Astrocyte (in vitro differentiated cells and primary cell): ENCODE measurements at regions not wholly inside any gene's neighbourhood (a gene's known extent, or its start where the extent isn't known, plus 50 kb on each side); places are given as distances from the start of the nearest gene placed in this dataset.
"Not testable (repeated sequence)": the region's sequence is repeated elsewhere in the genome, so short reads cannot be mapped to it uniquely, and the experiment has no call there.

Source experiments
- DNase-seq: peaks from one replicate; pipeline ENCODE4 v3.0.0-alpha.2; 2010; ENCODE audit warnings: low read depth
- FAIRE-seq: peaks from 2 replicates; lab custom pipeline; 2011; peaks lifted over from hg19 to GRCh38; lab: Jason Lieb, UNC
- H2AFZ ChIP-seq: 2 replicates; pipeline ENCODE4 v1.6.0; 2012; ENCODE audit warnings: low read depth, low read length, inconsistent platforms
- H3K27ac ChIP-seq: 2 replicates; pipeline ENCODE4 v1.5.1; 2011; ENCODE audit warnings: low read depth, low read length, inconsistent platforms
- H3K27me3 ChIP-seq: 2 replicates; pipeline ENCODE4 v1.6.0; 2011; ENCODE audit warnings: low read length, inconsistent platforms; ENCODE audit not compliant: insufficient read depth
- H3K36me3 ChIP-seq: 2 replicates; pipeline ENCODE4 v1.5.1; 2011; ENCODE audit warnings: low read length, inconsistent platforms; ENCODE audit not compliant: insufficient read depth
- H3K4me1 ChIP-seq: 2 replicates; pipeline ENCODE4 v1.5.1; 2011; ENCODE audit warnings: low read length, inconsistent platforms; ENCODE audit not compliant: insufficient read depth
- H3K4me2 ChIP-seq: 2 replicates; pipeline ENCODE4 v1.6.0; 2012; ENCODE audit warnings: low read length, inconsistent platforms
- H3K4me3 ChIP-seq: 2 replicates; pipeline ENCODE4 v1.5.1; 2011; ENCODE audit warnings: low read depth, mild to moderate bottlenecking, low read length, inconsistent platforms; ENCODE audit not compliant: insufficient read depth
- H3K79me2 ChIP-seq: 2 replicates; pipeline ENCODE4 v1.6.0; 2012; ENCODE audit warnings: mild to moderate bottlenecking, low read length, inconsistent platforms; ENCODE audit not compliant: insufficient read depth
- H3K9ac ChIP-seq: 2 replicates; pipeline ENCODE4 v1.6.0; 2012; ENCODE audit warnings: mild to moderate bottlenecking, low read length, inconsistent platforms
- H3K9me3 ChIP-seq: 2 replicates; pipeline ENCODE4 v1.5.1; 2012; ENCODE audit warnings: low read depth, mild to moderate bottlenecking, low read length, inconsistent platforms; ENCODE audit not compliant: insufficient read depth
- H4K20me1 ChIP-seq: 2 replicates; pipeline ENCODE4 v1.6.0; 2012; ENCODE audit warnings: low read length, inconsistent platforms; ENCODE audit not compliant: insufficient read depth
- H3K27ac Mint-ChIP-seq: one replicate; pipeline ENCODE4 v1.8.0; 2021; ENCODE audit warnings: mild to moderate bottlenecking, mixed read lengths; ENCODE audit not compliant: unreplicated experiment
- H3K27me3 Mint-ChIP-seq: one replicate; pipeline ENCODE4 v1.8.0; 2021; ENCODE audit warnings: low read depth, mixed read lengths; ENCODE audit not compliant: unreplicated experiment
- H3K36me3 Mint-ChIP-seq: one replicate; pipeline ENCODE4 v1.8.0; 2021; ENCODE audit warnings: low read depth, mixed read lengths; ENCODE audit not compliant: unreplicated experiment
- H3K4me1 Mint-ChIP-seq: one replicate; pipeline ENCODE4 v1.8.0; 2021; ENCODE audit warnings: low read depth, mixed read lengths; ENCODE audit not compliant: unreplicated experiment
- H3K4me3 Mint-ChIP-seq: one replicate; pipeline ENCODE4 v1.8.0; 2021; ENCODE audit warnings: mild to moderate bottlenecking, moderate library complexity, mixed read lengths; ENCODE audit not compliant: unreplicated experiment
- H3K9me3 Mint-ChIP-seq: one replicate; pipeline ENCODE4 v1.8.0; 2021; ENCODE audit warnings: mild to moderate bottlenecking, mixed read lengths; ENCODE audit not compliant: unreplicated experiment
- CTCF ChIP-seq: IDR thresholded peaks from 2 replicates; pipeline ENCODE4 v1.5.1; 2011; ENCODE audit warnings: low read depth, mild to moderate bottlenecking, inconsistent platforms, low read length, moderate library complexity; ENCODE audit not compliant: insufficient read depth
- EZH2 ChIP-seq: IDR thresholded peaks from 2 replicates; pipeline ENCODE4 v1.6.1; 2012; ENCODE audit warnings: mild to moderate bottlenecking, low read length, inconsistent platforms; ENCODE audit not compliant: insufficient read depth

GRCh38 chr3:67064105-67064504 lies 66.0 kb downstream of the KBTBD8 start:
- Histone ChIP-seq H3K79me2 (no peaks in the 10 kb centered on the region), H3K36me3 (no peaks in the 10 kb centered on the region), H3K9ac (no peak overlapping the region), H2AFZ (no peak overlapping the region), H3K4me1 (no peaks in the 10 kb centered on the region), H3K4me3 (no peak overlapping the region), H4K20me1 (no peaks in the 10 kb centered on the region), H3K9me3 (no peaks in the 10 kb centered on the region), H3K27ac (no peak overlapping the region), H3K4me2 (no peak overlapping the region), H3K27me3 (no peaks in the 10 kb centered on the region)
- peak; percentile 20 for DNase-seq
- no peaks in the 10 kb centered on the region for H3K36me3 Mint-ChIP-seq
- peaks cover 5% of the 10 kb centered on the region for H3K9me3 Mint-ChIP-seq
- no peak overlapping the region for H3K4me3 Mint-ChIP-seq
- H3K27me3 Mint-ChIP-seq: no peaks in the 10 kb centered on the region
- no peak for FAIRE-seq
- no peaks in the 10 kb centered on the region for H3K4me1 Mint-ChIP-seq
- no peak overlapping the region for H3K27ac Mint-ChIP-seq
- no peak for TF ChIP-seq CTCF
- TF ChIP-seq EZH2: no peak

GRCh38 chr3:67067251-67067650 lies 69.1 kb downstream of the KBTBD8 start:
- FAIRE-seq: no peak
- no peaks in the 10 kb centered on the region for H3K36me3 Mint-ChIP-seq
- no peak overlapping the region for H3K4me3 Mint-ChIP-seq
- TF ChIP-seq CTCF (no peak), EZH2 (no peak)
- Histone ChIP-seq H3K9me3 (no peaks in the 10 kb centered on the region), H3K79me2 (no peaks in the 10 kb centered on the region), H4K20me1 (no peaks in the 10 kb centered on the region), H3K4me2 (no peak overlapping the region), H3K27ac (no peak overlapping the region), H3K4me3 (no peak overlapping the region), H3K27me3 (no peaks in the 10 kb centered on the region), H3K36me3 (no peaks in the 10 kb centered on the region), H3K9ac (no peak overlapping the region), H2AFZ (no peak overlapping the region), H3K4me1 (no peaks in the 10 kb centered on the region)
- no peaks in the 10 kb centered on the region for H3K27me3 Mint-ChIP-seq
- no peak for DNase-seq
- no peaks in the 10 kb centered on the region for H3K9me3 Mint-ChIP-seq
- H3K27ac Mint-ChIP-seq: no peak overlapping the region
- H3K4me1 Mint-ChIP-seq: no peaks in the 10 kb centered on the region

GRCh38 chr3:67072640-67073039 lies 74.5 kb downstream of the KBTBD8 start:
- not testable (repeated sequence) for H3K4me2 ChIP-seq, H3K36me3 Mint-ChIP-seq, H3K4me1 Mint-ChIP-seq, DNase-seq, H4K20me1 ChIP-seq, H3K79me2 ChIP-seq, H3K36me3 ChIP-seq, H3K27me3 Mint-ChIP-seq, H3K4me1 ChIP-seq, H2AFZ ChIP-seq, H3K27ac Mint-ChIP-seq, FAIRE-seq, H3K4me3 ChIP-seq, H3K9ac ChIP-seq, H3K4me3 Mint-ChIP-seq, H3K9me3 ChIP-seq, H3K27me3 ChIP-seq, H3K27ac ChIP-seq, H3K9me3 Mint-ChIP-seq
